ENCODE measurements at regions not wholly inside any gene's neighbourhood (a gene's known extent, or its start where the extent isn't known, plus 50 kb on each side); places are given as distances from the start of the nearest gene placed in this dataset.

- no peaks in the 10 kb centered on the region for H3K27me3 ChIP-seq (ENCODE audit: insufficient read depth, poor library complexity, severe bottlenecking)
- no peak overlapping the region for H3K4me3 ChIP-seq (replicated peaks; ENCODE audit: insufficient read depth, low read length)
- H3K27ac ChIP-seq (replicated peaks), result no peak overlapping the region
- no peak for DNase-seq (ENCODE audit: low read depth in 1 of 2, low spot score in 1 of 2)
- no peak for TF ChIP-seq GABPA (IDR thresholded peaks at IDR 0.05; ENCODE audit: low read depth)
- TF ChIP-seq POLR2AphosphoS5 (IDR thresholded peaks at IDR 0.05; ENCODE audit: low read depth), result no peak
- TF ChIP-seq SPI1 (IDR thresholded peaks at IDR 0.05; ENCODE audit: borderline replicate concordance, low read depth), result no peak
- TF ChIP-seq, protein P1, sequence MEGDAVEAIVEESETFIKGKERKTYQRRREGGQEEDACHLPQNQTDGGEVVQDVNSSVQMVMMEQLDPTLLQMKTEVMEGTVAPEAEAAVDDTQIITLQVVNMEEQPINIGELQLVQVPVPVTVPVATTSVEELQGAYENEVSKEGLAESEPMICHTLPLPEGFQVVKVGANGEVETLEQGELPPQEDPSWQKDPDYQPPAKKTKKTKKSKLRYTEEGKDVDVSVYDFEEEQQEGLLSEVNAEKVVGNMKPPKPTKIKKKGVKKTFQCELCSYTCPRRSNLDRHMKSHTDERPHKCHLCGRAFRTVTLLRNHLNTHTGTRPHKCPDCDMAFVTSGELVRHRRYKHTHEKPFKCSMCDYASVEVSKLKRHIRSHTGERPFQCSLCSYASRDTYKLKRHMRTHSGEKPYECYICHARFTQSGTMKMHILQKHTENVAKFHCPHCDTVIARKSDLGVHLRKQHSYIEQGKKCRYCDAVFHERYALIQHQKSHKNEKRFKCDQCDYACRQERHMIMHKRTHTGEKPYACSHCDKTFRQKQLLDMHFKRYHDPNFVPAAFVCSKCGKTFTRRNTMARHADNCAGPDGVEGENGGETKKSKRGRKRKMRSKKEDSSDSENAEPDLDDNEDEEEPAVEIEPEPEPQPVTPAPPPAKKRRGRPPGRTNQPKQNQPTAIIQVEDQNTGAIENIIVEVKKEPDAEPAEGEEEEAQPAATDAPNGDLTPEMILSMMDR (IDR thresholded peaks at IDR 0.05; ENCODE audit: insufficient read depth, low read length), result no peak
- no peak for TF ChIP-seq REST (IDR thresholded peaks at IDR 0.05; ENCODE audit: insufficient replicate concordance, low read depth)
Measured at GRCh38 chr3:190208196-190208595, 87.5 kb upstream of the P3H2 start.

- no peak for TF ChIP-seq REST (IDR thresholded peaks at IDR 0.05; ENCODE audit: insufficient replicate concordance, low read depth)
- TF ChIP-seq, protein P1 (IDR thresholded peaks at IDR 0.05; ENCODE audit: insufficient read depth, low read length), result no peak
- no peak for TF ChIP-seq GABPA (IDR thresholded peaks at IDR 0.05; ENCODE audit: low read depth)
- no peak for TF ChIP-seq SPI1 (IDR thresholded peaks at IDR 0.05; ENCODE audit: borderline replicate concordance, low read depth)
- no peak for TF ChIP-seq POLR2AphosphoS5 (IDR thresholded peaks at IDR 0.05; ENCODE audit: low read depth)
- H3K4me3 ChIP-seq (replicated peaks; ENCODE audit: insufficient read depth, low read length), result no peak overlapping the region
- DNase-seq (ENCODE audit: low read depth in 1 of 2, low spot score in 1 of 2), result no peak
- no peak overlapping the region for H3K27ac ChIP-seq (replicated peaks)
- H3K27me3 ChIP-seq (ENCODE audit: insufficient read depth, poor library complexity, severe bottlenecking), result no peaks in the 10 kb centered on the region
Measured at GRCh38 chr3:190205739-190206138, 85.0 kb upstream of the P3H2 start.

DNA sequence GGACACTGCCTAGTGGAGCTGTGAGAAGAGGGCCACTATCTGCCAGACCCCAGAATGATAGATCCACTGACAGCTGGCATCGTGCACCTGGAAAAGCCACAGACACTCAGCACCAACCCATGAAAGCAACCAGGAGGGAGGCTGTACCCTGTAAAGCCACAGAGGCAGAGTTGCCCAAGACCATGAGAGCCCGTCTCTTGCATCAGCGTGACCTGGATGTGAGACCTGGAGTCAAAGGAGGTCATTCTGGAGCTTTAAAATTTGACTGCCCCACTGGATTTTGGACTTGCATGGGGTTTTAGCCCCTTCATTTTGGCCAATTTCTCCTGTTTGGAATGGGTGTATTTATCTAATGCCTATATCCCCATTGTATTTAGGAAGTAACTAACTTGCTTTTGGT is 83.5 kb upstream of the P3H2 start:
- no peak for DNase-seq (ENCODE audit: low read depth in 1 of 2, low spot score in 1 of 2)
- Histone ChIP-seq H3K4me3 (replicated peaks; ENCODE audit: insufficient read depth, low read length) (no peak overlapping the region), H3K27me3 (ENCODE audit: insufficient read depth, poor library complexity, severe bottlenecking) (no peaks in the 10 kb centered on the region), H3K27ac (replicated peaks) (no peak overlapping the region)
- no peak for TF ChIP-seq GABPA (IDR thresholded peaks at IDR 0.05; ENCODE audit: low read depth)

DNA sequence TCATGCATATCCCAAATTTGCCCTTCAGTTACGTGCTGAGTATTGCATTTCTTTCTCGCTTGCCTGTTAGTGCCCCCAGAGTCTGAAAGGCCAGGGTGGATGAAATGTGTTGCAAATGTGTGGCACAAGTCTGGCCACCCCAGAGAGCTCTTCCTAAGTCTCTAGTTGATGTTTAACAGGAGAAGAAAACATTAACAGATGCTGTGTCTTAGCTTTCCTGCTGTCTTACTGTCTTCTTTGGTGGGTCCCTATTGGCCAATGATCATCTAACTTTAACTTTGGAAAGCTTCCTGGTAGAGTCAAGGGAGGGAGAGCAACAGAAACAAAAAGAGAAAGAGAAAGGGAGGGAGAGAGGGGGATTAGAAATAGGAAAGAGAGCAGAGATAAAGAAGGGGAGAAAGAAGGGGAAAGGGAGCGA is 76.7 kb upstream of the P3H2 start:
- TF ChIP-seq, protein P1 (IDR thresholded peaks at IDR 0.05; ENCODE audit: insufficient read depth, low read length), result no peak
- TF ChIP-seq POLR2AphosphoS5 (IDR thresholded peaks at IDR 0.05; ENCODE audit: low read depth) (no peak), SPI1 (IDR thresholded peaks at IDR 0.05; ENCODE audit: borderline replicate concordance, low read depth) (no peak), GABPA (IDR thresholded peaks at IDR 0.05; ENCODE audit: low read depth) (no peak), REST (IDR thresholded peaks at IDR 0.05; ENCODE audit: insufficient replicate concordance, low read depth) (no peak)
- H3K27me3 ChIP-seq (ENCODE audit: insufficient read depth, poor library complexity, severe bottlenecking), result no peaks in the 10 kb centered on the region
- no peak for DNase-seq (ENCODE audit: low read depth in 1 of 2, low spot score in 1 of 2)
- H3K27ac ChIP-seq (replicated peaks), result no peak overlapping the region
- no peak overlapping the region for H3K4me3 ChIP-seq (replicated peaks; ENCODE audit: insufficient read depth, low read length)

All from HL-60 (cell line).